Activated CD4-positive, alpha-beta T cell treated with anti-CD3 and anti-CD28 coated beads, Interleukin-2, amount 10 ng/mL, durations not matched to agents 24 days and 14 days (primary cell): ENCODE measurements at regions not wholly inside any gene's neighbourhood (a gene's known extent, or its start where the extent isn't known, plus 50 kb on each side); places are given as distances from the start of the nearest gene placed in this dataset.

Experiments
- DNase-seq: peaks from one replicate; pipeline ENCODE4 v3.0.0; 2022
- H3K27ac Mint-ChIP-seq: one replicate; pipeline ENCODE4 v1.8.0; 2022; ENCODE audit warnings: mild to moderate bottlenecking, mixed read lengths
- H3K27me3 Mint-ChIP-seq: one replicate; pipeline ENCODE4 v1.8.0; 2022; ENCODE audit warnings: mixed read lengths
- H3K36me3 Mint-ChIP-seq: one replicate; pipeline ENCODE4 v1.8.0; 2022; ENCODE audit warnings: low read depth, mild to moderate bottlenecking, mixed read lengths
- H3K4me1 Mint-ChIP-seq: one replicate; pipeline ENCODE4 v1.8.0; 2021; ENCODE audit warnings: mixed read lengths
- H3K4me3 Mint-ChIP-seq: one replicate; pipeline ENCODE4 v1.8.0; 2022; ENCODE audit warnings: mild to moderate bottlenecking, moderate library complexity, mixed read lengths
- H3K9me3 Mint-ChIP-seq: one replicate; pipeline ENCODE4 v1.8.0; 2021; ENCODE audit warnings: mixed read lengths
- intact Hi-C: fragments of 100-400 bp; cut with micrococcal nuclease; formaldehyde crosslinking; loops from one replicate; pipeline ENCODE4 v1.15.1; 2023

DNA sequence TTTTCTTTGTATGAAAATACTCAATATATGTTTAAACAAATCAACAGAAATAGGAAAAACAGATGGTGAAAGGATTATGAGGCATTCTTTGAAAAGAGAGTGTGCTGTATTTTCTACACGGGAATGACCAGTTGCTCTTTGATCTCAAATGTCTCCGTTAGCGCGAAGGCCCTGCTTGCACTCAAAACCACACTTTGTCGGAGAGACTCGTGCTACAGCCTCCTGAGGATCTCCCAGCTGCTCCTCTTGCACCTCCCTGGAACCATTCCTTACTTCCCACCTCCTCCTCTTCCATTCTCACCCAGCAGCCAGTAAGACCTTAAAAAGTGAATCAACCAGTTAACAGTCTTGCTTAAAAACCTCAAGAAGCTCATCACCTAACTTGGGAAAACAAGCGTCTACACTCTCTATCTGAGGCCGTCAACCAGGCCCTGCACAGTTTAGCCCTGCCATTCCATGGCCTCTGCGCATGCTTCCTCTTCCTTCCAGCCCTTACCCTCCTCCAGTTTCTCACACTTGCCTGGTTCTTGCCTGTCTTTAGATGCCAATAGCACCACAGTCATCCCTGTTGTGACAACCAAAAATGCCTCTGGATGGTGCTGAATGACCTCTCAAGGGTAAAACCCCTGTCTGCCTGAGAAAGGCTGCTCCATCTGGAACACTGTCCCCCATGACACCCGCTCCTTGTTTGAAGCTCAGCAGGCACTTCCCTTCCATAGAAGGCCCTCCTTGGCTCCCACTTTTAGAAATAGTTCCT, 594.7 kb upstream of the WWC1 start:
- Mint-ChIP-seq H3K4me3 (no peak overlapping the region), H3K9me3 (no peaks in the 10 kb centered on the region), H3K27me3 (no peaks in the 10 kb centered on the region), H3K27ac (no peak overlapping the region), H3K36me3 (no peaks in the 10 kb centered on the region), H3K4me1 (no peaks in the 10 kb centered on the region)
- no peak for DNase-seq
- intact Hi-C loops: no loop called here

DNA sequence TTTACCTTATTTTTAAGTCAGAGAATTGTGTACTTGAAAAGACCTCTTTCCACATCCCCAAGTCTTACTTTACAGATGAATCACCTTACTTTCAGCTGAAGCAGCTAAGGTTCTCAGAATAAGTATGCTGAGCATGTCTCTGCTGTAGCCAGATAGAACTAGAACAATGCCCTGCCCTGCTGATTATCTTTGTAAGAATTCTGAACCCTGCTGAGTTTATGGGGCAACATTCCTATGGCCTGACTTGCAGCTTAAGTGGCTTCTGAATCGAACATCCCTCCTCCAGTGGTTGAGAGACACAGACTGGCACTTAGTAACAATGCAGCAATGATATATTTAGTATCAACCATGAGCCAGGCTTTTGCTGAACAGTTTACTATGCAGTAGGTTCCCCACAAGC, 592.0 kb upstream of the WWC1 start:
- intact Hi-C loops: no loop called here
- DNase-seq: no peak
- Mint-ChIP-seq H3K4me3 (no peak overlapping the region), H3K4me1 (no peaks in the 10 kb centered on the region), H3K27me3 (no peaks in the 10 kb centered on the region), H3K27ac (no peak overlapping the region), H3K36me3 (no peaks in the 10 kb centered on the region), H3K9me3 (no peaks in the 10 kb centered on the region)

DNA sequence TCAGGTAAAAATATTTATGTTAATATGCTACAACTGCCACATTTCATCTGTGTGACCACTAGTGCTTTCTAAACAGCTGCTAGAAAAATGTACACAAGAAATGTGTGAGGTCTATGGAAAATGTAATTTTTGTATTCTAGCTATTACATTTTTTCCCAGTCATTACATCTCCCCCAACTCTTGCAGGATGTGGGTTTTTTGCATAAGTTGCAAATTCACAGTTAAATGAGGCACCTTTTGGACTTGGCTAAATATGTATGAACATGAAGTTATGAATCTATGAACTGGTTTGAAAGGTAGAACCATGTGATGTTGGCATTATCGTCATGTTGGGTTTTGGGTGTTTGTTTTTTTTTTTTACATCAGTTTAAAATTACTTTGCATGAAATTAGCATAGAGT, 590.4 kb upstream of the WWC1 start:
- Mint-ChIP-seq H3K4me1 (no peaks in the 10 kb centered on the region), H3K9me3 (no peaks in the 10 kb centered on the region)
- intact Hi-C loops: no loop called here

DNA sequence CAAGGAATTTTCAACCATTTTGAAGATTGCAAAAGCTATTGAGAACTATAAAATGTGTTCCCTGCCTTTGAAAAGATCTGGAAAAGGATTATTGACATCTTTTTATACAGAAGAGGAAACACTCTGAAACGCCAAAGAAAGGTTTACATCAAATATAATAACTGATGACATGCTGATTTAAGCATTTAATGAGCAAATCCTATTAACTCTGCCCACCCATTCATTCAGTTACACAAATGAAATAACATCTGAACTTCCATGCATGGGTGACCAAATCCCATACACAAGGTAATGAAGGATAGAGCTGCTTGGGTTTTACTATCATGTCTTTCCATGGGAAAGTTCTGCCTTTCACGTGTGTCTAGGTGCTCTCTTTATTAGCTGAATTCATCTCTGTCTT, 589.4 kb upstream of the WWC1 start:
- Mint-ChIP-seq H3K36me3 (no peaks in the 10 kb centered on the region), H3K4me3 (no peak overlapping the region), H3K27ac (no peak overlapping the region), H3K27me3 (no peaks in the 10 kb centered on the region), H3K9me3 (no peaks in the 10 kb centered on the region), H3K4me1 (no peaks in the 10 kb centered on the region)
- DNase-seq: no peak
- intact Hi-C loops: no loop called here

More for the DNA sequence above, 590.4 kb upstream of the WWC1 start:
- DNase-seq: no peak
- Mint-ChIP-seq H3K27ac (no peak overlapping the region), H3K4me3 (no peak overlapping the region), H3K27me3 (no peaks in the 10 kb centered on the region), H3K36me3 (no peaks in the 10 kb centered on the region)

DNA sequence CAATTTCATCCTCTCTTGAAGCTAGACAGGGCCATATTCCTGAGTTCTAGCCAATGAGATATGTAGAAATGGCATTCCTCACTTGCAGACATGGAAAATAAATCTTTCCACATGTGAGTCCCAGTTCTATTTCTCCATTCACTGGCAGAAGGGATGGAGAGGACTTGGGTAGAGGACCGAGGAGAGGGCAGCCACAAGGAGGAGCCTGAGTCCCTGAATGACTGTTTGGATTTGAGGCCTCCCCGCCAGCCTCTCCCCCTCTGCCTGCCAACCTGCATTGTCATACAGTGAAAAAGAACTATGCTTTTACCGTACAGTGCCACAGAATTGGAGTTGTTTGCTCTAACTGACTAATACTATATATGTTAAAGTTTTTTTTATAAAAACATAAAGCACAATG, 583.0 kb upstream of the WWC1 start:
- no peaks in the 10 kb centered on the region for H3K4me1 Mint-ChIP-seq
- H3K27me3 Mint-ChIP-seq: no peaks in the 10 kb centered on the region
- DNase-seq: no peak
- H3K9me3 Mint-ChIP-seq: no peaks in the 10 kb centered on the region
- H3K4me3 Mint-ChIP-seq: no peak overlapping the region
- H3K36me3 Mint-ChIP-seq: no peaks in the 10 kb centered on the region
- H3K27ac Mint-ChIP-seq: no peak overlapping the region
- intact Hi-C loops: no loop called here

DNA sequence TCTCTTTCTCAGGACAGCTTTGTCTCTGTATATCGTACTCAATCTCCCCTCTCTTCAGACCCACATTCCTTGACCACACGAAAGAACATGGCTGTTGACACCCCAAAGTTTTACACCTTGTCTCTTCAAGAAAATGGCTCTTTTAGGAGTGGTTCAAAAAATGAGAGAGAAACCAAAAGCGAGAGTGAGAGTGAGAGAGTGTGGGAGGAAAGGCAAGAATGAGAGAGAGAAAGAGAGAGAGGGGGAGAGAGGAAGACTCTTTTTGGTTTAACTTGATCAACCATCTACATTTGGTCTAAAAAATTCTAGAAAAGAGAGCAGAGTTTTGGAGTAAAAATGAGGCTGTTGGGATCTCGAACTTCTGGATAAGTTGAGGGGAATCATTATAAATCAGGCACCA, 581.8 kb upstream of the WWC1 start:
- no peaks in the 10 kb centered on the region for H3K36me3 Mint-ChIP-seq
- no peak overlapping the region for H3K4me3 Mint-ChIP-seq
- no peak for DNase-seq
- H3K9me3 Mint-ChIP-seq: no peaks in the 10 kb centered on the region
- H3K27ac Mint-ChIP-seq: no peak overlapping the region
- H3K4me1 Mint-ChIP-seq: no peaks in the 10 kb centered on the region
- intact Hi-C loops: no loop called here
- H3K27me3 Mint-ChIP-seq: no peaks in the 10 kb centered on the region

DNA sequence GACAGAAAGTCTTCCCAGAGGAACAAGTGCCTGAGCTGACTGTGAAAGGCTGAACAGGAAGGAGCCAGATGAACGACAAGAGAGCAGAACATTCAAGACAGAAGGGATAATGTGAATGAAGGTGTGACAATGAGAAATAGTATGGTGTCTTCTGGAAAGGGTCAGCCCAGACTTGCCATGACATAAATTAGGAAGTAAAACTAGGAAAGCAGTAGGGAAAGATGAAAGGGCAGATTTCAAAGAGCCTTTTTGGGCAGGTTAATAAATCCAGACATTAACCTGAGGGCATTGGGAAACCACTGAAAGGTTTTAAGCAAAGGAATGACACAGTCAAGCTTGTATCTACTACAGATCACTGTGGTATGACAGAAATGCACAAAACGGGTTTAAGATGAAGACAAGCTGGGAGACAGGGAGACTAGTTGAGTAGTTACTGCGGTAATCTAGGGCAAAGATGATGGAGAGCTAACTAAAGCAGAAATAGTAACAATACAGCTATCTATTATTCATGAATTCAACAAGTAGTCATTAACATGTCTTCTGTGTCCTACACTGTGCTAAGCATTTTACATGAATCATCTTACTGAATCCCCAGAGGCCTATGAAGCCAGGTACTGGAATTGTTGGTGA, 580.9 kb upstream of the WWC1 start:
- DNase-seq: no peak
- no peaks in the 10 kb centered on the region for H3K27me3 Mint-ChIP-seq
- no peak overlapping the region for H3K27ac Mint-ChIP-seq
- no peak overlapping the region for H3K4me3 Mint-ChIP-seq
- no peaks in the 10 kb centered on the region for H3K4me1 Mint-ChIP-seq
- intact Hi-C loops: no loop called here
- no peaks in the 10 kb centered on the region for H3K9me3 Mint-ChIP-seq
- H3K36me3 Mint-ChIP-seq: no peaks in the 10 kb centered on the region

DNA sequence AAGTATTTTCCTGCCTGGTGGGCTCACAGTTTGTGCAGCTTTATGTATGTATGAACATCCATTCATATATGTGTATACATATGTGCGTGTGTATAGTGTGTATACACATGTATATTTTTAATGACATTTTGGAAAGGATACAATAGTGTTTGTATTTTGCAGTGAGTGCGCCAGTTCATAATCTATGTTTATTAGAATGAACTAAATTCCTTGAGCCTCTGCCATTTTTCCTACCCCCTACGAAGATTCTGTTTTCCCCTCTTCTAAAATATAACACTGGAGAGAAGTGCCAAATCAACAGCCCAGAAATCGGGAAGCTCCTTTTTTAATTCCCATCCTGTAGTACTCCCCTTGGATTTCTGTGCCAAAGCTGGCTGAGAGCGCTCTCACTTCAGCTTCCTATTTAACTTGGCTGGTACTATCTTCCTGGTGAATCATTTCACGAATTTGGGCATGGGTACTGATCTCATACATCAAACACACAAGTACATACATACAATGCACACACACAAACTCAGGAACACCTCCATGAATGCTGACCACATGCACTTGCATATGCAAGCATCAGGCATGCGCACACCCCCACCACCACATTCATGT, 578.4 kb upstream of the WWC1 start:
- DNase-seq: no peak
- intact Hi-C loops: no loop called here
- Mint-ChIP-seq H3K36me3 (no peaks in the 10 kb centered on the region), H3K4me1 (no peaks in the 10 kb centered on the region), H3K9me3 (no peaks in the 10 kb centered on the region), H3K27ac (no peak overlapping the region), H3K4me3 (no peak overlapping the region), H3K27me3 (no peaks in the 10 kb centered on the region)

DNA sequence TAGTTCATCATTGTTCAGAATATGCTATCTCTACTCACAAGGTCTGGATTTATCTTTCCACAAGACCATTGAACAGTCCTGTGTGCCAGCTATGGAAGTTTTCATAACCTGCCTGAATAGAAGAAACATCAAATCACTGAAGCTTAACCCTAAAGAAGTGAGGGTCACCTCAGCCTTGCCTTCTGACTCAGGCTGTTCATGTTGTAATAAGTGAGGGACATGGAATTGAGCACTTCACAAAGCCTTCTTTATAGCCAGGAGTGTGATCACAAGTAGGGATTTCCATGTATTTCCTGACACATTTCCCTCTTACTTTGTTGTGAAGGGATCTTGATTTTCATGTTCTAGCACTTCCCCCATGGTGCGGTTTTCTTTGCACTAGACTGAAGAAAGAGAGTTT, 577.5 kb upstream of the WWC1 start:
- H3K27ac Mint-ChIP-seq: no peak overlapping the region
- H3K4me3 Mint-ChIP-seq: no peak overlapping the region
- H3K9me3 Mint-ChIP-seq: no peaks in the 10 kb centered on the region
- intact Hi-C loops: no loop called here
- no peaks in the 10 kb centered on the region for H3K36me3 Mint-ChIP-seq
- DNase-seq: no peak
- no peaks in the 10 kb centered on the region for H3K27me3 Mint-ChIP-seq
- no peaks in the 10 kb centered on the region for H3K4me1 Mint-ChIP-seq

DNA sequence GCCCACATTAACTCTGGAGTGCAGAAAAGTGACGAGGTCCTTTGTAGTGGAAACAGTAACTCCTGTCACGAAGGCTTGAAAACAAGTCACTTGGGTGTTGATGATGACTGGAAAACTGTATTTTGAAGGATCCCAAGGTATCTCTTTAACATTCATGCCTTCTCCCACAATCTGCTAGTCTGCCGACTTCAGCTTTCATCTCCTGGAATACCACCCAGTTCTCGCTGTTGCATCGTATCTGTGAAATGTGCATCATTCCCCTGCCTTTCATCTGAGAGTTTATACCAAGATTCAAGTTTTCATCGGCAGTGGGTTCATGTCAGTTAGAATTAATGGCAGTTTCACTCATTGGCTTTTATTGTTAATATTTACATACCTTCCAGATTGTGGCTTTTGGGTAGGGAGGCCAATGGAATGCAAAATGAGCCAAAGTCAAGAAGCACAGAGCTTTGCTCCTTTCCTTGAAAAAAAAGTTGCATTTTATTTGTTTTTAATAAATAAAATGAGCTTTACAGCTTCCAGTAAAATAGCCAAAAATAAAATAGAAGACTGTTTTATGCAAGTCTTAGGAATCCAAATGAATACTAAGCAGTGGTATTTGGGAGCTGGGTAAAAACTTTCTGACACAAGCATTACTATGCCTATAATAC, 575.2 kb upstream of the WWC1 start:
- no peaks in the 10 kb centered on the region for H3K9me3 Mint-ChIP-seq
- H3K27ac Mint-ChIP-seq: no peak overlapping the region
- no peaks in the 10 kb centered on the region for H3K27me3 Mint-ChIP-seq
- intact Hi-C loops: no loop called here
- no peak for DNase-seq
- no peaks in the 10 kb centered on the region for H3K36me3 Mint-ChIP-seq
- H3K4me3 Mint-ChIP-seq: no peak overlapping the region
- H3K4me1 Mint-ChIP-seq: no peaks in the 10 kb centered on the region

DNA sequence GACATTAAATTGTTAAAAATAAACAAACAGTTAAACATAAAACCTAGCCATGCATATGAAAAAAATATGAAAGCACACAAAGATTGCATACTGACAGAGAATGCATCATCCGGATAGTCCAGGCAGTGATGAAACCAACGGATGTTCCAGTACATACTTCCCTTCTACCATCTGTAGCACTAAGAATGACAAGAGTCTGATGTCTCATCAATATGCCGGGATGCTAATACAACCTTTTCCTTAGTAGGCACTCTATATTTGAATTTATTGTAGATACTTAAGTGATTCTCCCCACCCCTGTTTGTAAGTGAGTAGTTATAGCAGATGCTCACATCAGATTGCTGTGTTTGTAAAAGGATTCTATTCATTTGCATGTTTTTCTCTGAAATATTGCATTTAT, 571.2 kb upstream of the WWC1 start:
- H3K4me3 Mint-ChIP-seq: no peak overlapping the region
- intact Hi-C loops: no loop called here
- peaks cover 3% of the 10 kb centered on the region for H3K4me1 Mint-ChIP-seq
- no peak for DNase-seq
- no peaks in the 10 kb centered on the region for H3K36me3 Mint-ChIP-seq
- H3K27me3 Mint-ChIP-seq: peaks cover 2% of the 10 kb centered on the region
- no peak overlapping the region for H3K27ac Mint-ChIP-seq
- no peaks in the 10 kb centered on the region for H3K9me3 Mint-ChIP-seq

DNA sequence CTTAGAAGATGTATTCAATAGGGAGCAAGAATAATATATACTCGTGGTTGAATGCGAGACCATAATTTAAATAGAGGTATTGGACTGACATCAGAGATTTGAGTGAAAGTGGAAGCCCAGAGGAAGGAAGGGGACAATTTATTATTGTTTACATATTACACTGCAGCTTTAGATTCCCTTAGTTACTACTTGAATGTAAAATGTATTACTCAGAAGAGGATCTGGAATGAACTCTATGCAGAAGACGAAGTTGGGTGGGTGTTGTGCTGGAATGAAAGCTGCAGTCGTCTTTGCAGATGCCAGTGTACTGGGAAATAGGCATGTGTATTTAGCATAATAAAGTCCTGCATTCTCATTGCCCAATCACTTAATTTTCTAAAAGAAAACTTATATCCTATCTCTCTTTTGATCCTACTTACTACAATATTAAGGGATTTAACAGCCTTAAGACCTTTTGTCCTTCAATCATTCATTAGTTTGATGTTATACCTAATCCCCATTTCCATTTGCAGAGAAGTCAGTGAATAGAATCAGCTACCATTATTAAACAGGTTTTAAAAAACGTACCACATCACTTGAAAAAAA, 570.7 kb upstream of the WWC1 start:
- peaks cover 3% of the 10 kb centered on the region for H3K4me1 Mint-ChIP-seq

DNA sequence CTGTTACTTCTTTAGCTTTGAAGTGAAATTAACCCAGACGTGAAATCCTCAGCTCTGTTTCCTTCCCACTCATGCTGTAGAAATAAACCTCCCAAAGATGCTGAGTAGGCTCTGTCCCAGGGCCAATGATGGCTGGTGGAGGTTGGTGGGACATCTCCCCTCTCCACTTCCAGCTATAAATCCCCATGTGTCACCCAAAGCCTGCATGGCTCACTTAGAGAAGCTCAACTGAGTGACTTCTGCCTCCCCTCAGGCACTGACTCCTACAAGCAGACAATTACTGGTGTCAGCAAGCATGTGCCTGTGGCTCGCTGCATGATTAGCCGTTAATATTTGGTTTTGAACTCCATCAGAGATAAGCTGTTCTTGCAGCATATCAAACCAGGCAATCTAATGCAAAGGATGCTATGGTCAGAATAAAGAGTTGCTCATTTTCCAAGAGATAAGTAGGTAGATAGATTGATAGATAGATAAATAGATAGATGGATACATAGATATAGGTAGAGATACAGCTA, 569.5 kb upstream of the WWC1 start:
- Mint-ChIP-seq H3K9me3 (no peaks in the 10 kb centered on the region), H3K4me3 (no peak overlapping the region), H3K36me3 (no peaks in the 10 kb centered on the region), H3K27ac (no peak overlapping the region), H3K27me3 (peaks cover 2% of the 10 kb centered on the region), H3K4me1 (peaks cover 3% of the 10 kb centered on the region)
- intact Hi-C loops: no loop called here
- no peak for DNase-seq

More for the DNA sequence above, 570.7 kb upstream of the WWC1 start:
- Mint-ChIP-seq H3K36me3 (no peaks in the 10 kb centered on the region), H3K4me3 (no peak overlapping the region), H3K27ac (no peak overlapping the region), H3K9me3 (no peaks in the 10 kb centered on the region), H3K27me3 (peaks cover 2% of the 10 kb centered on the region)
- intact Hi-C loops: no loop called here
- DNase-seq: no peak
